ENCODE measurements at regions not wholly inside any gene's neighbourhood (a gene's known extent, or its start where the extent isn't known, plus 50 kb on each side); places are given as distances from the start of the nearest gene placed in this dataset.
A peak's percentile ranks its signal among the peaks of the same experiment; 100 is the strongest.

GRCh38 chr4:74534121-74534520, 89.2 kb downstream of the AREG start:
- Mint-ChIP-seq H3K27me3 (peaks cover 5% of the 10 kb centered on the region), H3K4me3 (no peak overlapping the region), H3K36me3 (ENCODE audit: low read depth) (no peaks in the 10 kb centered on the region), H3K4me1 (no peaks in the 10 kb centered on the region), H3K27ac (no peak overlapping the region), H3K9me3 (ENCODE audit: low read depth) (no peaks in the 10 kb centered on the region)
- CTCF ChIA-PET: interaction anchor here (0.6 to 2.9 kb wide), 3 partner anchors 8 to 141 kb away, joined by 3 to 14 read pairs (median 4); no protein-coding TSS in a partner anchor
- ATAC-seq (no peak), DNase-seq (no peak)
- intact Hi-C loops (cut with DNase I, micrococcal nuclease): loop anchor here in 1 of 2 experiments (10.0 kb wide), 1 partner anchor 309 kb away; no protein-coding TSS in a partner anchor
- POLR2A ChIA-PET: no interaction called here

- H3K4me1 Mint-ChIP-seq: no peaks in the 10 kb centered on the region
- no peak overlapping the region for H3K4me3 Mint-ChIP-seq
- intact Hi-C loops (cut with DNase I, micrococcal nuclease): loop anchor here in 1 of 2 experiments (5.0 to 10.0 kb wide), 2 partner anchors 87 to 310 kb away; no protein-coding TSS in a partner anchor
- H3K36me3 Mint-ChIP-seq (ENCODE audit: low read depth): no peaks in the 10 kb centered on the region
- ATAC-seq (no peak), DNase-seq (no peak)
- H3K9me3 Mint-ChIP-seq (ENCODE audit: low read depth): no peaks in the 10 kb centered on the region
- ChIA-PET CTCF (interaction anchor here (0.8 to 1.3 kb wide), 2 partner anchors 79 to 141 kb away, joined by 3 to 4 read pairs; no protein-coding TSS in a partner anchor), POLR2A (no interaction called here)
- peaks cover 5% of the 10 kb centered on the region for H3K27me3 Mint-ChIP-seq
- H3K27ac Mint-ChIP-seq: no peak overlapping the region
Measured at GRCh38 chr4:74534936-74535335, 90.0 kb downstream of the AREG start.

GRCh38 chr4:74535512-74535911, 90.6 kb downstream of the AREG start:
- H3K27me3 Mint-ChIP-seq: peaks cover 5% of the 10 kb centered on the region
- CTCF ChIA-PET: interaction anchor here (0.8 to 1.3 kb wide), 2 partner anchors 78 to 141 kb away, joined by 3 to 4 read pairs; no protein-coding TSS in a partner anchor
- POLR2A ChIA-PET: no interaction called here
- H3K27ac Mint-ChIP-seq: no peak overlapping the region
- no peak overlapping the region for H3K4me3 Mint-ChIP-seq
- intact Hi-C loops (cut with DNase I, micrococcal nuclease): loop anchor here in 1 of 2 experiments (5.0 to 10.0 kb wide), 2 partner anchors 87 to 311 kb away; no protein-coding TSS in a partner anchor
- no peaks in the 10 kb centered on the region for H3K9me3 Mint-ChIP-seq (ENCODE audit: low read depth)
- H3K4me1 Mint-ChIP-seq: no peaks in the 10 kb centered on the region
- DNase-seq (no peak), ATAC-seq (no peak)
- H3K36me3 Mint-ChIP-seq (ENCODE audit: low read depth): no peaks in the 10 kb centered on the region

GRCh38 chr4:74536557-74536956, 91.6 kb downstream of the AREG start:
- peaks cover 5% of the 10 kb centered on the region for H3K27me3 Mint-ChIP-seq
- no peak for DNase-seq
- ChIA-PET POLR2A (no interaction called here), CTCF (no interaction called here)
- no peak overlapping the region for H3K4me3 Mint-ChIP-seq
- no peaks in the 10 kb centered on the region for H3K9me3 Mint-ChIP-seq (ENCODE audit: low read depth)
- intact Hi-C loops (cut with DNase I, micrococcal nuclease): loop anchor here (1.0 to 10.0 kb wide), 3 partner anchors 86 to 312 kb away; no protein-coding TSS in a partner anchor
- ATAC-seq: no peak
- no peak overlapping the region for H3K27ac Mint-ChIP-seq
- no peaks in the 10 kb centered on the region for H3K4me1 Mint-ChIP-seq
- no peaks in the 10 kb centered on the region for H3K36me3 Mint-ChIP-seq (ENCODE audit: low read depth)

GRCh38 chr4:74537459-74537858, 92.5 kb downstream of the AREG start:
- Mint-ChIP-seq H3K27ac (no peak overlapping the region), H3K36me3 (ENCODE audit: low read depth) (no peaks in the 10 kb centered on the region), H3K27me3 (peaks cover 5% of the 10 kb centered on the region), H3K4me3 (no peak overlapping the region), H3K4me1 (no peaks in the 10 kb centered on the region), H3K9me3 (ENCODE audit: low read depth) (no peaks in the 10 kb centered on the region)
- ChIA-PET CTCF (no interaction called here), POLR2A (no interaction called here)
- ATAC-seq (no peak), DNase-seq (no peak)
- intact Hi-C loops (cut with DNase I, micrococcal nuclease): loop anchor here in 1 of 2 experiments (5.0 to 10.0 kb wide), 2 partner anchors 85 to 313 kb away; no protein-coding TSS in a partner anchor

GRCh38 chr4:74539044-74539790, 94.3 kb downstream of the AREG start:
- Mint-ChIP-seq H3K4me1 (peaks cover 7% of the 10 kb centered on the region), H3K9me3 (ENCODE audit: low read depth) (no peaks in the 10 kb centered on the region), H3K4me3 (no peak overlapping the region), H3K36me3 (ENCODE audit: low read depth) (no peaks in the 10 kb centered on the region), H3K27me3 (peaks cover 5% of the 10 kb centered on the region), H3K27ac (no peak overlapping the region)
- no peak for ATAC-seq
- DNase-seq: no peak
- intact Hi-C loops (cut with DNase I, micrococcal nuclease): loop anchor here in 1 of 2 experiments (5.0 to 10.0 kb wide), 2 partner anchors 83 to 314 kb away; no protein-coding TSS in a partner anchor
- ChIA-PET CTCF (interaction anchor here (1.0 to 1.5 kb wide), 3 partner anchors 10 to 311 kb away, joined by 3 to 4 read pairs (median 3); no protein-coding TSS in a partner anchor), POLR2A (no interaction called here)

GRCh38 chr4:74540193-74540592, 95.3 kb downstream of the AREG start:
- DNase-seq (no peak), ATAC-seq (no peak)
- ChIA-PET CTCF (interaction anchor here (1.0 to 3.7 kb wide), 3 partner anchors 8 to 312 kb away, joined by 3 to 14 read pairs (median 4); no protein-coding TSS in a partner anchor), POLR2A (interaction anchor here (0.5 kb wide), 1 partner anchor 140 kb away, joined by 3 read pairs; no protein-coding TSS in a partner anchor)
- intact Hi-C loops (cut with DNase I, micrococcal nuclease): no loop called here
- no peaks in the 10 kb centered on the region for H3K36me3 Mint-ChIP-seq (ENCODE audit: low read depth)
- peaks cover 5% of the 10 kb centered on the region for H3K27me3 Mint-ChIP-seq
- no peaks in the 10 kb centered on the region for H3K9me3 Mint-ChIP-seq (ENCODE audit: low read depth)
- H3K27ac Mint-ChIP-seq: no peak overlapping the region
- H3K4me3 Mint-ChIP-seq: no peak overlapping the region
- peaks cover 7% of the 10 kb centered on the region for H3K4me1 Mint-ChIP-seq

- no peaks in the 10 kb centered on the region for H3K36me3 Mint-ChIP-seq (ENCODE audit: low read depth)
- ChIA-PET POLR2A (no interaction called here), CTCF (interaction anchor here (1.3 to 3.7 kb wide), 2 partner anchors 9 to 134 kb away, joined by 4 to 14 read pairs; no protein-coding TSS in a partner anchor)
- intact Hi-C loops (cut with DNase I, micrococcal nuclease): no loop called here
- no peaks in the 10 kb centered on the region for H3K9me3 Mint-ChIP-seq (ENCODE audit: low read depth)
- ATAC-seq: no peak
- H3K27ac Mint-ChIP-seq: no peak overlapping the region
- H3K4me1 Mint-ChIP-seq: peaks cover 7% of the 10 kb centered on the region
- no peak overlapping the region for H3K4me3 Mint-ChIP-seq
- H3K27me3 Mint-ChIP-seq: peaks cover 5% of the 10 kb centered on the region
- peak; percentile 5 for DNase-seq
Measured at GRCh38 chr4:74541667-74542066, 96.7 kb downstream of the AREG start.

- intact Hi-C loops (cut with DNase I, micrococcal nuclease): no loop called here
- Mint-ChIP-seq H3K4me1 (peaks cover 7% of the 10 kb centered on the region), H3K4me3 (no peak overlapping the region), H3K27me3 (no peaks in the 10 kb centered on the region), H3K36me3 (ENCODE audit: low read depth) (no peaks in the 10 kb centered on the region), H3K9me3 (ENCODE audit: low read depth) (no peaks in the 10 kb centered on the region), H3K27ac (no peak overlapping the region)
- DNase-seq (peak; percentile 4), ATAC-seq (no peak)
- ChIA-PET POLR2A (no interaction called here), CTCF (interaction anchor here (3.7 kb wide), 1 partner anchor 11 kb away, joined by 14 read pairs; no protein-coding TSS in a partner anchor)
Measured at GRCh38 chr4:74543231-74543781, 98.4 kb downstream of the AREG start.

- Mint-ChIP-seq H3K4me3 (no peak overlapping the region), H3K4me1 (peaks cover 7% of the 10 kb centered on the region), H3K36me3 (ENCODE audit: low read depth) (no peaks in the 10 kb centered on the region), H3K9me3 (ENCODE audit: low read depth) (no peaks in the 10 kb centered on the region), H3K27me3 (no peaks in the 10 kb centered on the region), H3K27ac (no peak overlapping the region)
- intact Hi-C loops (cut with DNase I, micrococcal nuclease): no loop called here
- ChIA-PET CTCF (no interaction called here), POLR2A (no interaction called here)
- ATAC-seq (no peak), DNase-seq (no peak)
Measured at GRCh38 chr4:74543983-74544382, 99.0 kb downstream of the AREG start.

- Mint-ChIP-seq H3K36me3 (ENCODE audit: low read depth) (no peaks in the 10 kb centered on the region), H3K27me3 (no peaks in the 10 kb centered on the region), H3K27ac (no peak overlapping the region), H3K4me1 (peaks cover 7% of the 10 kb centered on the region), H3K4me3 (no peak overlapping the region), H3K9me3 (ENCODE audit: low read depth) (no peaks in the 10 kb centered on the region)
- POLR2A ChIA-PET: interaction anchor here (0.6 kb wide), 1 partner anchor 62 kb away, joined by 8 read pairs; no protein-coding TSS in a partner anchor
- intact Hi-C loops (cut with DNase I, micrococcal nuclease): no loop called here
- DNase-seq (no peak), ATAC-seq (no peak)
- CTCF ChIA-PET: interaction anchor here (1.0 kb wide), 1 partner anchor 316 kb away, joined by 3 read pairs; no protein-coding TSS in a partner anchor
Measured at GRCh38 chr4:74544655-74545361, 99.9 kb downstream of the AREG start.
